HG02678 (cell line): ENCODE measurements at regions not wholly inside any gene's neighbourhood (a gene's known extent, or its start where the extent isn't known, plus 50 kb on each side); places are given as distances from the start of the nearest gene placed in this dataset.
"Not testable (repeated sequence)": the region's sequence is repeated elsewhere in the genome, so short reads cannot be mapped to it uniquely, and the experiment has no call there.

ENCODE experiments used
- ATAC-seq: cut with Tn5 transposase; IDR thresholded peaks from one replicate; pipeline ENCODE4 v1.9.1; 2021; ENCODE audit warnings: mild to moderate bottlenecking, moderate library complexity; ENCODE audit not compliant: unreplicated experiment

DNA sequence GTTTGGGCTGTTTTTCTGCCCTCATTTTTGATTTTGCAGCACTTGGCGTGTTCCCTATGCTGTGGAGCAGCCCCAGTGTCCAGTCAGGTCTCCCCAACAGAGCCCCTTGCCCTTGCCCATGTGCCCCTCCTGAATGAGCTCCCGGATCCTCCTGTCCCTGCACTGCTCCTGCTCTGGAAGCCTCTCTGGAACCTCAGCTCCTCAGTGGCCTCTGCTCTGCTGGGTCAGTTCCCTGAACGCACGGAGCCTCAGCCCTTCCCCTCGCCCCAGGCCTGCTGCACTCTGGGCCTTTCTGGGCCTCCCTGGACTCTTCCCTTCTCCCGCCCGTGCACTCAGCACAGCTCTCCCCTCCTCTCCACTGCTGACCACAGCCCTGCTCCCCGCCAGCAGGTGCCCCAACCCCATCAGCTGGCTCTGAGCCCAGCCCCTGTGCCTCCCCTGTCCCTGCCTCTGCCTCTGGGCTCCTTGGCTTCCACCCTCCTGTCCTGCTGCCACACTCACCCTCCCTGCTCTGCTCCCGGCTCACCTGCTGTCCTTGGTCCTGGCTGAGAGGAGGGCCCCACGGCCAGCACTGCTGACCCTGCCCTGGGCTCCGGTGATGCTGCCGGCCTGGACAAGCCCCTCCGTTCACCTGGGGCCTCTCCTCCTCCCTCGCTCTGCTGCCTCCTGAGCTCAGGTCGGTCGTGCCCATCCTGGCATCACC lies 220.6 kb downstream of the TMEM121 start:
- not testable (repeated sequence) for ATAC-seq

DNA sequence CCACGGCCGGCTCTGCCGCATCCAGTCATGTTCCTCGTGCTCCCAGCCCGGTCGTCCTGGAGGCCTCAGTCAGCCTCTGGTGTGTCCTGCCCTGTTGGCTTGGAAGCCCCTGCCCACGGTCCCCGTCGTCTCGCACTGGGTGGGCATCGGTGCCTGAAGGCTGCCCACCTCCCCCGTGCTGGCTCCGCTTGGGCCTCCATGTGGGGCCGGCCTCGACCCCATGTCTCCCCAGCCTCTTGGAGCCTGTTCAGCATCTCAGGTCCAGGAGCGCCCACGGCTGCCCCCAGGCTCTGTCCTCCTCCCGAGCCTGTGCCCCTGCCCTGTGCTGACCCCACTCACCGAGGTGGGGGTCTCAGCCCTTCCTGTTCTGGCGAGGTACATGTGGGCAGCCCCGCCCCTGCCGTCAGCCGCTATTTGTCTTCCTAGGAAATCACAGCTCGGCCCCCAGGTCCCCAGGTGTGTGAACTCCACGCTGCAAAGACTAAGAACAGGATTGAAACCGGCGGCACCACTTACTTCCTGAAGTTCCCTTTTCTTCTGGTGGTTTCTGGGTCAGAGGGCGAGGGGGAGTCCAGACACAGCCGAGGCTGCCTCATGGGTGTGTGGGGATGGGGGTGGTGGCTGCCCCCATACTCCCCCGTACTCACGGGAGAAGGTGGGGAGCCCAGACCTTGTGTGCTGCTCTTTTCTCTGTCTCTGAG lies 221.3 kb downstream of the TMEM121 start:
- not testable (repeated sequence) for ATAC-seq

DNA sequence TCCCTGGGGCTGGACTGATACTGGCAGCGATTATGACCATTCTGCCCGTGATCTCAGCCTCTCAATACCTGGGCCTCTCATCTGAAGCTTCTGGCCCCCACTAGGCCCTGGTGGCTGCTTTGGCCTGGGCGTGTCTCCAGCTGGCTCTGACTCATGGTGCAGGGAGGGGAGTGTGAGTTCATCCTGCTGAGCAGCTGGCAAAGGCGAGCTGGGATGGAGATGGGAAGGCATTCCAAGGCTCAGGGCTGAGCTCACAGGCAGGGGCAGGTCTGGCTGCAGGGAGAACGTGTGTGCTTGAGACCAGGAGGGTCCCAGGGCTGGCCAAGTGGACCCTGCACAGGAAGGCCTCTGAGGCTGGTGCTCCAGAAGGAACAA lies 221.8 kb downstream of the TMEM121 start:
- no peak for ATAC-seq

DNA sequence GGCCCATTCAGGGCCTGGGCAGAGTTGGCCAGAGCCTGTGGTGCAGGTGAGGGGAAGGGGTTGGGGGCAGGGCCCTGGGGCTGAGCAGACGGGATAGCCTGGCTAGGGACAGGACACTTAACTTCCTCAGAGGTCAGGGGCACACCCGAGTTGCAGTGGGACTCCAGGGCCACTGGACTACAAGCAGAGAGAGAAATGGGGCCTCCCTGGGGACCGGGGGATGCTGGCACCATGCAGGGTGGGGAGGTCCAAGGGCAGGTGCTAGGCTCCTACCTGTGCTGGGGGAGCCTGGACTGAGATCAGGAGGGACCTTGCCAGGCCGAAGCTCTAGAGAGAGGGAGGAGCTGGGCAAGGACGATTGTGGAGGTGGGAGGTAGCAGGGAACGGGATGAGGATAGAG lies 222.3 kb downstream of the TMEM121 start:
- not testable (repeated sequence) for ATAC-seq

DNA sequence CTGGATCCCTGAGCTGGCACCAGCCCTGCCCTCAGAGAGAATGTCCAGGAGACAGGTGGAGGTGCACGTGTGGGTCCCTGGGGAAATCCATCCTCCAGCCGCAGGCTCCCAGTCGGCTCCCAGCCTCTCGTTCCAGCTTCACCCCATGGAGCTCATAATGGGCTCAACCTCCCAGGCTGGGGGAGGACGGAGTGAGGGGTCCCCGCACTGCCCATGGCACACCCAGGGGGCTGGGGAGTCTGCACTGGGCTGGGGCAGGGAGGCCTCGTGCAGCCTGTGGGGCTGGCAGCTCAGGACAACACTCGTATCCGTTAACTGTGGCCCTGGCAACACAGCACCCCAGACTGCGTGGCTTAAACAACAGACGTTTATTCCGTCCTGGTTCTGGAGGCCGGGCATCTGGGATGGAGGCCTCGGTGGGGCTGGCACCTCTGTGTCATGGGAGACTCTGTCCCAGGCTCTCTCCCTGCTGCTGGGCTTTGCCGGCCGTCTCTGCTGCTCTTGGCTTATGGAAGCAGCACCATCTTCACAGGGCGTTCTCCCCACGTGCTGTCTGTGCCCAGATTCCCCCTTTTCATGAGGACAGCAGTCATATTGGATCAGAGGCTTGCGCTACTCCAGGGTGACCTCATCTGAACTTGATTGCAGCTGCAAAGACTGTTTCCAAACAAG lies 223.6 kb downstream of the TMEM121 start:
- ATAC-seq = not testable (repeated sequence)

DNA sequence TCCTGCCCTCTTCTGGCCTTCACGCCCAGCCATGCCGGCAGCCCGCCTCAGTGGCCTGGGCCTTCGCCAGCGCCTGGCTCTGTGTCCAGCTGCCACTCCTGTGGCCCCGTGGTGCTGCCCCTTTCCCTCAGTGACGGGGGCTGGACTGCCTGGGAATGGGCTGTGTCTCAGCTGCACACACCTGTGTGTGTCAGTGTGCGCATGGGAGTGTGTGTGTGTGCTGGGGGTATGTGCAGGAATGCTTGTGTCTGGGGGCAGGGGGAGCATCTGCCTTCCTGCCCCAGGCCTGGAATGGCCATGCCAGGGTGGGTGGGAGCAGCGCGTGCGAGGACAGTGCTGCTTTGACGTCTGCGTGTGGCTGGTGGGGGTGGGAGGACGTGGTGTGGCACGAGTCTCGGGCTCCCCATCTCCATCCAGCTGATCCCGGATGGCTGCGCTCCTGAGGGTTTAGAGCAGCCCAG lies 224.9 kb downstream of the TMEM121 start:
- ATAC-seq = not testable (repeated sequence)

DNA sequence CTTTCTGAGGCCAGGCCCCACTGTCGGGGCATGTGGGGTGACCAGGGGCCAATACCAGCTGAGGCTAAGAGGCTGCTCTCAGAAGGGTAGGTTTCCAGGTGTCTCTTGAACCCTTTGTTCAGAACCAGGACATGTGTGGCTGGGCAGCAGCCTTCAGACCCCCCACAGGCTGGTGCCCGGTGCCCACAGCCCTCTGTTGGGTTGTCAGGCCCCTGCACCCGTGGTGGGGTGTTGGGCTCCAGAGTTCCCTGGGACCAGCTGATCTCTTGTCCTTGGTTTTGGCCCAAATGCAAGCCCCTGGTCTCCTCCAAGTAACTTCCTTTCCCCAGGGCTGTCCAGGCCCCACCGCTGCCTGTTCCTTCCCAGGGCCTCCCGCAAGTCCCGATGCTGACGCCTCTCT lies 226.0 kb downstream of the TMEM121 start:
- not testable (repeated sequence) for ATAC-seq

DNA sequence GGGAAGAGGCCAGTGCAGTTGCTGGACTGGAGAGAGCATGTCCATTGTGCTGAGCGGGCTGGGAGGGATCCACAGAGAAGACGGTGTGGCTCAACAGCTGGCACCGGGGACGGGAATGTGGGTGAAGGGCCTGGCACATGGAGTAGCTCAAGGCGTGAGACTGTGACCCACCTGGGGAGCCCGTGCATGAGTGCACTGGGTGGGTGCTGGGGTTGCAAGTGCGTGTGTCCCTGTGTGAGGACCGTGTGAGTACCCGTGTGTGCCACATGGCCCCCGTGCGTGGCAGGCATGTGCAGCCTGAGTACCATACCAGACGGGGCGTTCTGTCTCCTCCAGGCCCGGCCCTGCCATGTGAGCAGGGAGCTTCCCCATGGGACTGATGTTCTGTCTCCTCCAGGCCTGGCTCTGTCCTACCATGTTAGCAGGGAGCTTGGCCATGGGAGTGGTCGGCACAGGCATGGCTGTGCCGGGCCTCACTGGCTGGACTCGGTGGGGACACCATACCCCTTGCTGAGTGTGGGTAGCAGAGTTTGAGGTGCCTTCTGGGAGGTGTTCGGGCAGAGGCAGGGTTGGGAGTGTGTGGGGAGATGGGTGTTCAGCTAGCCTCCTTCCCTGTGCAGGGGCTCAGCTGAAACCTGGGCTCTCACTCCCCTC lies 234.4 kb downstream of the TMEM121 start:
- no peak for ATAC-seq

DNA sequence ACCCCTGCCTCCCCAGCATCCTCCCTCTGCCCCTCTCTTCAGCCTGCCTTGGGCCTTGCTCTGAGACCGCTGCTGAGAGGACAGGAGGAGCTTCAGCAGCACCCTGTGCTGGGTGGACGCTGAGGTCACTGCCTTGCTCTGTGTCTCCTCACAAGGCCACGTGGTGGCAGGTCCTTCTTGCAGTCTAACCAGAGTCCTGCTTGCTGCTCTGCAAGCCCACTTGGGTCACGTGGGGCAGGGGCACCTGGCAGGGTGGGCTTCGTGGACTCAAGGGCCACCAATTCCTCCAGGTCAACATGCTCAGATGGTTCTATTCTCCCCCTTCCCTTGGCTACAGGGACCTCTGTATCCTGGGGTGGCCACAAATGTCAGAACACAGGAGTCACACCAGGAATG lies 235.0 kb downstream of the TMEM121 start:
- ATAC-seq = not testable (repeated sequence)

DNA sequence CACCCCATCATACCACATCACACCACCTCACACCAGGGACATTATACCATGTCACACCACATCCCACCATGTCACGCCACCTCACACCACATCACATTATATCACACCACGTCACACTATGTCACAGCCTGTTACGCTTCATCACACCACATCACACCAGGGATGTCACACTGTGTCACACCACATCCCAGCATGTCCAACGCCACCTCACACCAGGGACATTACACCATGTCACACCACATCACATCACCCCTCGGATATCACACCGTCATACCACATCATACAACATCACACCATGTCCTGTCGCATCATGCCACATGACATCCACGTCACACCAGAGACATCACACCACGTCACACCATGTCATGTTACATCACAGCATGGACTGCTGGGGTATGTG lies 235.5 kb downstream of the TMEM121 start:
- no peak for ATAC-seq

DNA sequence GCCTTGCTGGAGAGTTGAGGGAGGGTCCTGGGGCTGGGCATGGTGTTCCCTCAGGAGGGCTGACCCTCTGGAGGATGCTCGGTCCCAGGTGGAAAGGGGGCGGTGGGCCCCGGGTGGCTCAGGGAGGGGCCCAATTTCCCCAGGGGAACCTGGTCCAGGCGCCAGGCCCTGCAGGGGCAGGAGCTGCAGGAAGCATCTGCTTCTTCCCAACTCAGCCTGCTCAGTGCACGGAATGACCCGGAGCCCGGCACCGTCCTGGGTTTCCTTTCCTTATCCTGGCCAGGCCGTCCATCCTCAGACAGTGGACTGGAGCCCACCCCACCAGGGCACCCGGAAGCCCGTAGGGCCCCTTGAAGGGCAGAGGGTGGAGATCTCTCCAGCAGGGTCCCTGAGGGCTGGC lies 235.9 kb downstream of the TMEM121 start:
- not testable (repeated sequence) for ATAC-seq

DNA sequence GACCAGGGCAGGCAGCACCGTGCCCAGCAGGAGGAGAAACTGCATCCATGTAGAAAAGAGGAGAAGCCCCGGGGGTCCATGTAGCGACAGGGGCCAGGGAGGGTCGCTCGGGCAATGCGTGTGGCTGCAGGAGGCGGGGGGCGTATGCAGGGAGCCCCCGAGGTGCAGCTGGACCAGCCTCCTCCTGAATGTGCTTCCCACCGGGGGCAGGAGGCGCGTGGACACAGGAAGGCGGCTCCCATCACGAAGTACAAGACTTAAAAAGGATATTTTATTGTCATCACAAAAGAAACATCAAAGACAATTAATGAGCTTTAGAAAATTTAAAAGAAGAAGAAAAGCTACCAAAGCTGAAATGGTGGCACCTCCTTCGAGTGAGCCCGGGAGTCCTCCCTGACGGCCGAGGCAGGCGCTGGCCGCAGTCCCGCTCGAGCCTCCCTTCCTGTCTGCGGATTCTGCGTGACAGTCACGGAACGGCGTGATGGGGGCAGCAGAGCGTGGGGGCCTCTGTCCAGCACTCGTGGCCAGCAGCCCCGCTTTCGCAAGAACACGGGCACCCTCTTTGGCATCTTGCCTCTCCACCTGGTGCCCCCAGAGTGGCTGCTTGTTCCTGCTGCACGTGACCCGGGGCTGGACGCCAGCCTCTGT lies 238.0 kb downstream of the TMEM121 start:
- not testable (repeated sequence) for ATAC-seq

DNA sequence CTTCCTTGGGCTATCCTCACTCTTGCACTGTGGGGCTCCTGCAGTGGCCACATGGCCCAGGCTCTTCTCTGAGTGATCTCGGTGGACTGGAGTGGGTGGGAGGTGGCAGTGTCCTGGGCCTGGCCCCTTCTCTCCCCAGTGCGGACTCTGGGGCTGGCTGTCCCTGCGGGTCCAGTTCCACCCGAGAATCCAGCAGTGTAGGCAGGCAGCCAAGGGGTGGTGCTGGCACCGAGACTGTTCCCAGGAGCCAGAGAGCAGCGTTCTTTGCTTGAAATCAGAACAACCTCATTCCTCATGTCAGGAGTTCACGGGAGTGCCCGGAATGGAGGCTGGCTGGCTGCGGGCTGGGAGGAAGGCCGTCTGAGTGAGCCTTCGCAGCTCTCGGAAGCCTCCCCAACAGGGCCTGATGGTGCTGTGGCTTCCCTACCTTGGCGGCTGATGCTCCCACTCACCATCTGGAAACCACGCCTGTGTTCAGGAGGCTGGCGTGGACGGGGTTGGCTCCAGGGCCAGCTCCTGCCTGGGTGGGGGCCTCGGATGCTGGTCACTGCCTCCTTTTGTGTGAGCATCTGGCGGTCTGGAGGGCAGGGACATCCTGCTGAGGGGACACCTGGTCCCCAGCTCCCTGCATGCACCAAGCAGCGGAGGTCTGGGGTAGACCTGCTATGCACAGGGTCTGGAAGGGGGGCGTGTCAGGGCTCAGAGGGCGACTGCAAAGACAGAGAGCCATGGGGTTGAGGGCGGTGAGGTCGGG lies 238.9 kb downstream of the TMEM121 start:
- ATAC-seq = not testable (repeated sequence)

DNA sequence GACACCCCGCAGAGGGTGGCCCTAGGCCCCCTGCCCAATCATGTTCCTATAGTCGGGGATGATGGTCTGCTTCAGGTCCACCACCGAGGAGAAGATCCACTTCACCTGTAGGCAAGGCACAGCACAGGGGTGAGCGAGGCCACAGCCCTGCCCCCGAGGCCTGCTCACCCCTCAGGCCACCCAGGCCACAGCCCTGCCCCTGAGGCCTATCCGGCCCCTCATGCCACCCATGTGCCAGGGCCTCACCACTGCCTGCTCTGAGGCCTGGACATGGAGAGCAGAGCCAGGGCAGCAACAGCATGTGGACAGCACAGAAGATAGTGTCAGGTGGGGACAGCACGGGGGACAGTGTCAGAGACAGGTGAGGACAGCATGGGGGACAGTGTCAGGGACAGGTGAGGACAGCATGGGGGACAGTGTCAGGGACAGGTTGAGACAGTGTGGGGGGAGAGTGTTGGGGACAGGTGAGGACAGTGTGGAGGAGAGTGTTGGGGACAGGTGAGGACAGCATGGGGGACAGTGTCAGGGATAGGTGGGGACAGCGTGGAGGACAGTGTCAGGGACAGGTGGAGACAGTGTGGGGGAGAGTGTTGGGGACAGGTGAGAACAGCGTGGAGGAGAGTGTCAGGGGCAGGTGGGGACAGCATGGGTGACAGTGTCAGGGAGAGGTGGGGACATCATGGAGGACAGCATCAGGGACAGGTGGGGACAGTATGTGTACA lies 239.7 kb downstream of the TMEM121 start:
- ATAC-seq = no peak

DNA sequence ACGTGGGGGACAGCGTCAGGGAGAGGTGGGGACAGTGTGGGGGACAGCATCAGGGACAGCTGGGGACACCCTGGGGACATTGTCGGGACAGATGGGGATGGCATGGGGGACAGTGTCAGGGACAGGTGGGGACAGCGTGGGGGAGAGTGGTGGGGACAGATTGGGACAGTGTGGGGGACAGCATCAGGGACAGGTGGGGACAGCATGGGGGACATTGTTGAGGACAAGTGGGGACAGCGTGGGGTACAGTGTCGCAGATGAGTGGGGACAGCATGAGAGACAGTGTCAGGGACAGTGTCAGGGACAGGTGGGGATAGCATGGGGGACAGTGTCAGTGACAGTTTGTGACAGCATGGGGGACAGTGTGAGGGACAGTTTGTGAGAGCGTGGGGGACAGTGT lies 240.9 kb downstream of the TMEM121 start:
- no peak for ATAC-seq

DNA sequence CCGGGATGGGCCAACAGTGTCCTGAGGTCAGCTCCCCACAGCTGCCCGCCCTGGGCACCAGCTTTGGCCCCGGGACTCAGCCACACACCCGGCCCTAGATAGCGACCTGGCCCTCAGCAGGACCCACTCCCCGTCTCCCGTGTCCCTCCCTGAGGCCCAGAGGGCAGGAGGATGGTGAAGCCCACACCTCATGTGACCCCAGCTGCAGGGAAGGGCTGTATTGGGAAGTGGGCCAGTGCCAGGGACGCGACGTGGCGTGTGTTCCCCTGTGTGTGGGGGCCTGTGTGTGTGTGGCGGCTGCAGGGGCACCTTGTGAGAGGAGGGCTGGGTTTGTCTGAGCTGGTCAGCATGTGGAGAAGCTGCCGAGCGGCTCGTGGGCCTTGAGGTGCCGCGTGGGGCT lies 241.7 kb downstream of the TMEM121 start:
- not testable (repeated sequence) for ATAC-seq

DNA sequence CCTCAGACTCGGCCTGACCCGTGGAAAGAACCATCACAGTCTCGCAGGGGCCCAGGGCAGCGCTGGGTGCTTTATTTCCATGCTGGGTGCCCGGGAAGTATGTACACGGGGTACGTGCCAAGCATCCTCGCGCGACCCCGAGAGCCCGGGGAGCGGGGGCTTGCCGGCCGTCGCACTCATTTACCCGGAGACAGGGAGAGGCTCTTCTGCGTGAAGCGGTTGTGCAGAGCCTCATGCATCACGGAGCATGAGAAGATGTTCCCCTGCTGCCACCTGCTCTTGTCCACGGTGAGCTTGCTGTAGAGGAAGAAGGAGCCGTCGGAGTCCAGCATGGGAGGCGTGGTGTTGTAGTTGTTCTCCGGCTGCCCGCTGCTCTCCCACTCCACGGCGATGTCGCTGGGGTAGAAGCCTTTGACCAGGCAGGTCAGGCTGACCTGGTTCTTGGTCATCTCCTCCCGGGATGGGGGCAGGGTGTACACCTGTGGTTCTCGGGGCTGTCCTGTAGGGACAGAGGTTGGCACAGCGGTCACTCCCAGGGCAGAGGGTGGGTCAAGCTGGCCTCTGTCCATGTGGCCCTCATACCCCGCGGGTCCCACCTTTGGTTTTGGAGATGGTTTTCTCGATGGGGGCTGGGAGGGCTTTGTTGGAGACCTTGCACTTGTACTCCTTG lies 242.8 kb downstream of the TMEM121 start:
- not testable (repeated sequence) for ATAC-seq

DNA sequence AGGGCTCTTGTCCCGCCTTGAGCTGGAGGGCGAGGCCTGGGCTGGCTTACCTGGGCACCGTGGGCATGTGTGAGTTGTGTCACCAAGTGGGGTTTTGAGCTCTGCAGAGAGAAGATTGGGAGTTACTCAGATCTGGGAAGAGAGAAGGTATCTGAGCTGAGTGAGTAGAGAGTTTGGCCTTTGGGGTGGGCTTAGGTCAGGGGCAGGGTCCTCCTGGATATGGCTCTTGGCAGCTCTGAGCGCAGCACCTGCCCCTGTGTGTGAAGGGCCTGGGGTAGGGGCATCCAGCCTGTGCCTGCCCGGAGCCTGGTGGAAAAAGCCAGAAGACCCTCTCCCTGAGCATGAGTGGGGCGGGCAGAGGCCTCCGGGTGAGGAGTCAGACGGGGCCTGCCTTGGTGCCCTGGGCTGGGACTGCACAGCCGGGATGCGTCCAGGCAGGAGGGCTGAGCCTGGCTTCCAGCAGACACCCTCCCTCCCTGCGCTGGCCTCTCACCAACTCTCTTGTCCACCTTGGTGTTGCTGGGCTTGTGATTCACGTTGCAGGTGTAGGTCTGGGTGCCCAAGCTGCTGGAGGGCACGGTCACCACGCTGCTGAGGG lies 244.3 kb downstream of the TMEM121 start:
- ATAC-seq = not testable (repeated sequence)
